Colonic mucosa (tissue), 4 donors: ENCODE measurements at regions not wholly inside any gene's neighbourhood (a gene's known extent, or its start where the extent isn't known, plus 50 kb on each side); places are given as distances from the start of the nearest gene placed in this dataset.

Experiments used
- DNase-seq: peaks from one replicate; pipeline ENCODE4 v3.0.0-alpha.2; 2020
- H3K27ac ChIP-seq: fragments of 200-600 bp; one replicate; pipeline ENCODE4 v1.8.0; 2021
- H3K27me3 ChIP-seq: fragments of 200-600 bp; one replicate; pipeline ENCODE4 v1.8.0; 2021
- H3K36me3 ChIP-seq: fragments of 200-600 bp; one replicate; pipeline ENCODE4 v1.8.0; 2021
- H3K4me1 ChIP-seq: fragments of 200-600 bp; one replicate; pipeline ENCODE4 v1.8.0; 2021; ENCODE audit warnings: mild to moderate bottlenecking
- H3K4me3 ChIP-seq: fragments of 200-600 bp; one replicate; pipeline ENCODE4 v1.8.0; 2021
- H3K9ac ChIP-seq, 2 donors: one replicate each; pipeline ENCODE4 v1.7.0; 2013; ENCODE audit warnings: control low read depth in 2 of 2, low read depth in 2 of 2, low read length in 2 of 2
- H3K9me3 ChIP-seq: fragments of 200-600 bp; one replicate; pipeline ENCODE4 v1.8.0; 2021
- intact Hi-C: fragments of 100-400 bp; cut with DNase I; formaldehyde crosslinking; loops from one replicate; pipeline ENCODE4 v1.14.1; 2022
- TF ChIP-seq, protein P1 (sequence below): fragments of 200-600 bp; IDR thresholded peaks from one replicate; pipeline ENCODE4 v1.8.0; 2022; ENCODE audit warnings: antibody characterized with exemption, mild to moderate bottlenecking
- donor health status: healthy.
- donor health status: DM: no; HTN: no; CAD: no.
- donor health status: DM: no; HTN: no; CAD: no.

DNA sequence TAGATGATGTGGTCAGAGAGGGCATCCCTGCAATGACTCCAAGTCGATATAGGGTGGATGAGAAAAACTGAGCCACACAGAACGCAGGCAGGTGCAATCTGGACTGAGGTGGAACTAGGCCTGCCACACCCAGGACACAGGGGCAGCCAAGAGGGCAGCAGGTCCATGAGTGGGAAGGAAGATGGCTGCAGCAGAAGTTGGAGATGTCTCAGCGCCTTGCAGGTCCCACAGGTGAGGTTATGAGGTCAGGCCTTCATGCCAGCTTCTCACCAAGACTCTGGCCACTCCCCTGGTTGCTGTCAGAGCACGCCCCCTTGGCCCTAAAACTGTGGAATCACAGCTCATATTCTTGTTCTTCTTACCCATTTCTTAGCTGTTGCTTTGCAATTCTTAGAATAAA is 147.7 kb upstream of the VSTM2B start:
- H3K9ac ChIP-seq, result no peak overlapping the region
- H3K36me3 ChIP-seq, result no peaks in the 10 kb centered on the region
- no peak overlapping the region for H3K27ac ChIP-seq
- TF ChIP-seq, protein P1, sequence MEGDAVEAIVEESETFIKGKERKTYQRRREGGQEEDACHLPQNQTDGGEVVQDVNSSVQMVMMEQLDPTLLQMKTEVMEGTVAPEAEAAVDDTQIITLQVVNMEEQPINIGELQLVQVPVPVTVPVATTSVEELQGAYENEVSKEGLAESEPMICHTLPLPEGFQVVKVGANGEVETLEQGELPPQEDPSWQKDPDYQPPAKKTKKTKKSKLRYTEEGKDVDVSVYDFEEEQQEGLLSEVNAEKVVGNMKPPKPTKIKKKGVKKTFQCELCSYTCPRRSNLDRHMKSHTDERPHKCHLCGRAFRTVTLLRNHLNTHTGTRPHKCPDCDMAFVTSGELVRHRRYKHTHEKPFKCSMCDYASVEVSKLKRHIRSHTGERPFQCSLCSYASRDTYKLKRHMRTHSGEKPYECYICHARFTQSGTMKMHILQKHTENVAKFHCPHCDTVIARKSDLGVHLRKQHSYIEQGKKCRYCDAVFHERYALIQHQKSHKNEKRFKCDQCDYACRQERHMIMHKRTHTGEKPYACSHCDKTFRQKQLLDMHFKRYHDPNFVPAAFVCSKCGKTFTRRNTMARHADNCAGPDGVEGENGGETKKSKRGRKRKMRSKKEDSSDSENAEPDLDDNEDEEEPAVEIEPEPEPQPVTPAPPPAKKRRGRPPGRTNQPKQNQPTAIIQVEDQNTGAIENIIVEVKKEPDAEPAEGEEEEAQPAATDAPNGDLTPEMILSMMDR, result no peak
- DNase-seq, result peak; percentile 6
- intact Hi-C loops, result no loop called here
- H3K4me1 ChIP-seq, result no peaks in the 10 kb centered on the region
- H3K9me3 ChIP-seq, result no peaks in the 10 kb centered on the region
- H3K4me3 ChIP-seq, result no peak overlapping the region
- H3K27me3 ChIP-seq, result no peaks in the 10 kb centered on the region

DNA sequence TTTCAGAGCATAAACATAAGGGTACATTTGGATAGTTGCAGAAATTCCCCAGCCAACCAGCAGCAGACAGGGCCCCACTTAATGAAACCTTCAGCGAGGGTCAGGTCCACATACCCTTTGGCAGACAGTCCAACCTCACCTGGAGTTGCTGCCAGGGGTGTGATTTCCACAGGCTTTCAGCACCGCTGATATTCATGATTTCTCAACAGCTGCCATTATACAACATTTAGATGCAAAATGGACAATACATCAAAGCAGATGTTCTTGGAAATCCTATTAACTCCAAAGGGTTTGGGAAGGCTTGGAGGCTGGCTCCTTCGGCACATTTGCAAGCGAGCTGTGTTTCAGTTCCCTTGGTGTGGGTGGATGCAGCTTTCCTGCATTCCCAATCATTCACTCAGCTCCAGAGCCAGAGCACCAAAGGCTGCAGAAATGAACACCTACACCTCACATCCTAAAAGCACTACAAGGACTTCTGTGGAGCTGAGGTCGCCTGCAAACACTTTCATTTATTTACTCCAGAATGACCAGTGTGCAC is 147.2 kb upstream of the VSTM2B start:
- intact Hi-C loops, result no loop called here
- DNase-seq, result peak; percentile 3
- TF ChIP-seq, protein P1, result no peak
- Histone ChIP-seq H3K4me1 (no peaks in the 10 kb centered on the region), H3K36me3 (no peaks in the 10 kb centered on the region), H3K9ac (no peak overlapping the region), H3K27me3 (no peaks in the 10 kb centered on the region), H3K4me3 (no peak overlapping the region), H3K27ac (no peak overlapping the region), H3K9me3 (no peaks in the 10 kb centered on the region)

DNA sequence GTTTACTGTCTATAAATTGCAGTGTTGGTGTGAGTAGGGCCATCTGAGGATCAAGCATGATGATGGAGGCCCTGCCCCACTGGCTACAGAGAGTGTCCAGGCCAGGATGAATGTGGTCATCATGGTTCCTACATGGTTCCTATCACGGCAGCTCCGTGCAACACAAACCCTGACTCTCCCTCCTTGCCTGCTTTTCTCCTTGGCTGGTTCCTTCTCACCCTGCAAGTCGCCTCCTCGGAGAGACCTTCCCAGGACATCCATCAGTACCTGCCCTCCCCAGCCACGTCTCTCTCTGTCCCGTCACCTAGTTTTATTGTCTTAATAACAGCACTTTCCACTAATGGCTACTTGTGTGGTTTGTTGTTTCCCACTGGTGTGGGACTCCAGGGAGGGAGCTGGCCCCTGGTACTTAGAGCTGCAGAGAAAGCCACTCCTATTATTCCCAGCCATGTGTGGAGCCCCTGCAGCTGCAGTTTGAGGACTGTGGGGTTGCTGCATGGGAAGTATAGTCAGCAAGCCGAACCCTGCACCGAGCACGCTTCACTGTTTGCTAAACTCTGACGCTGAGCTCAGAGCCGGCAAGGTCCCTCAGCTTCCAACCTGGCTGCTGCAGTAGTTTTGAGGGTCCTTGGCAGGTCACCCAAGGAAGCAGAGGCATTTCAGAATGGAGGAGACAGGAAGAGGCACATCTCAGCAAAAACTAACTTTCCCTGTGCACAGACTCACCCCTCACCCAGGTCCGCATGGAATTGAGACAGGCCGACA is 146.4 kb upstream of the VSTM2B start:
- H3K27me3 ChIP-seq, result no peaks in the 10 kb centered on the region
- H3K9ac ChIP-seq, result no peak overlapping the region
- no peak overlapping the region for H3K27ac ChIP-seq
- no peaks in the 10 kb centered on the region for H3K9me3 ChIP-seq
- intact Hi-C loops, result no loop called here
- TF ChIP-seq, protein P1, result no peak
- no peaks in the 10 kb centered on the region for H3K4me1 ChIP-seq
- peak; percentile 4 for DNase-seq
- H3K4me3 ChIP-seq, result no peak overlapping the region
- H3K36me3 ChIP-seq, result no peaks in the 10 kb centered on the region

DNA sequence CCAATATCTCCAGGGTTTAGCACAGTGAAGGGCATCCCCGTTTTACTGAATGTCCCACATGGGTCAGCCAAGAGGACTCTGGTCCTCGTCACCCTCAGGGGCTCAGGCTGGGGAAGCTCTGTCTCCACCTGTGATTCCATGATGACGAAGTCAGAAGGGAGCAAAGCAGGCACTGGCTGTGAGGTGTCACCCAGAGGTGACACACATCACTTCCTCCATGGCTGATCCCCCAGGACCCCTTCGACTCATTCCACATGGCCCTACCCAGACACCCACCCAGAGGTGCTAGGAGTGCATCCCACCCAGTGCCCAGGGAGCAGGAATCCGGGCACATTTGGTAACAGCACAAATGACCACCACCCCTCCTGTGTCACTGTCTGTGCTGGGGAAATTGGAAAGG is 145.2 kb upstream of the VSTM2B start:
- no peak overlapping the region for H3K9ac ChIP-seq
- H3K27me3 ChIP-seq, result no peaks in the 10 kb centered on the region
- no peaks in the 10 kb centered on the region for H3K36me3 ChIP-seq
- DNase-seq, result peak; percentile 10
- no peaks in the 10 kb centered on the region for H3K4me1 ChIP-seq
- TF ChIP-seq, protein P1, result no peak
- no peaks in the 10 kb centered on the region for H3K9me3 ChIP-seq
- intact Hi-C loops, result no loop called here
- H3K27ac ChIP-seq, result no peak overlapping the region
- no peak overlapping the region for H3K4me3 ChIP-seq

DNA sequence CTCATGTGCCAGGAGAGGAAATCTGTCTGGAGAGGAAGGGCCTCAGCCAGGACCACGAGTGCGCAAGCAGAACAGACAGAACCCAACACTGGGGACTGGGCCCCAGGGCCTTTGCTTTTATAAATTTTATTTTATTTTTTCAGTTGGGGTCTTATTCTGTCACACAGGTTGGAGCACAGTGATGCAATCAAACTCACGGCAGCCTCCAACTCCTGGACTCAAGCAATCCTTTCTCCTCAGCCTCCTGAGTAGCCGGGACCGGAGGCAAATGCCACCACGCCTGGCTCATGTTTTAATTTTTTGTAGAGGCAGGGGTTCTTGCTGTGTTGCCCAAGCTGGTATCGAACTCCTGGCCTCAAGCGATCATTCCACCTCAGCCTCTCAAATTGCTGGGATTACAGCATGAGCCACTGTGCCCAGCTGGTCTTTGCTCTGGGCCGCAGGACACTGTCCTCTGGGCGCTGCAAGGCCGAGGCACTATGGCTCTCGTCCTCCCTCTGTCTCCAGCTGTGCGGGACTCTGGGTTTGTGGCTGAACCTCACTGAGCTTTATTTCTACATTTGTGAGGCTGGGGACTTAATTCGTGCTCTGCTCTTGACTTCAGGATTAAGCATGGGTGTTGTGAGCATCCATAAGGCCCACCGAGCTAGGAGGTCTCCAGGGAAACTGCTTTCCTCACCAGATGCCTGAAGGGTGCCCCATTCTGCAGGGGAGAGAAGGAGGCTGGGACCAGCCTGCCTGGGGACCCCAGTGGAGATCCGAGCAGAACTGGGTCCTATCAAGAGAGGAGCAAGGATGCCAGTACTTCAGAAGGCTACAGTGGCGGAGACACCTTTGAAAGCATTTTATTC is 144.2 kb upstream of the VSTM2B start:
- TF ChIP-seq, protein P1, result no peak
- Histone ChIP-seq H3K9ac (no peak overlapping the region), H3K4me3 (no peak overlapping the region), H3K36me3 (no peaks in the 10 kb centered on the region), H3K27me3 (no peaks in the 10 kb centered on the region), H3K27ac (no peak overlapping the region), H3K4me1 (no peaks in the 10 kb centered on the region), H3K9me3 (no peaks in the 10 kb centered on the region)
- peak; percentile 3 for DNase-seq
- intact Hi-C loops, result no loop called here
